ENCODE measurements at regions not wholly inside any gene's neighbourhood (a gene's known extent, or its start where the extent isn't known, plus 50 kb on each side); places are given as distances from the start of the nearest gene placed in this dataset.

DNA sequence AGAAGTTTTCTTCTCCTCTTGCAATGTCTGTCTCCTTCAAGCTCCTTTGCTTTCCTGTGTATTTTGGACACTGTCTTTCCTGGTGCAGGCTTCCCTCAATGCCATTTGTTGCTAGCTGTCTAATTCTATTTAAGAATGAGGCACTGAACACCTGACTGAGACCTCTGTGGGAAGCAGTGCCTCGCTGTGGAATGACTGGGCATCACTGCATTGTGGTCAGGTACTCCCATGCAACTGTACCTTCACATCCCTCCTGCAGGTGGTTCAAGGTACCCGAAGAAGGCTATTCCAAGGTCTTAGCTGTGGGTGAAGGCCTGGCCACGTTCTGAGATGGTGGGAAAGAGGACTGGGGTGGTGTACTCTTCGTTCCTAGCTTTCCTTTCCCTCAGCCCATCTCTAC, 152.8 kb upstream of the CTAGE1 start:
- DNase-seq (ENCODE audit: low spot score), result no peak
- H3K4me1 ChIP-seq (ENCODE audit: insufficient read depth, low read length, poor library complexity, severe bottlenecking), result no peaks in the 10 kb centered on the region
- CTCF ChIA-PET, result no interaction called here
- no peaks in the 10 kb centered on the region for H3K9me3 ChIP-seq (ENCODE audit: low read depth, low read length, poor library complexity, severe bottlenecking)
- TF ChIP-seq EZH2 (IDR thresholded peaks at IDR 0.05; ENCODE audit: borderline replicate concordance, low read depth, low read length, poor library complexity, severe bottlenecking), result no peak
- TF ChIP-seq, protein P1, sequence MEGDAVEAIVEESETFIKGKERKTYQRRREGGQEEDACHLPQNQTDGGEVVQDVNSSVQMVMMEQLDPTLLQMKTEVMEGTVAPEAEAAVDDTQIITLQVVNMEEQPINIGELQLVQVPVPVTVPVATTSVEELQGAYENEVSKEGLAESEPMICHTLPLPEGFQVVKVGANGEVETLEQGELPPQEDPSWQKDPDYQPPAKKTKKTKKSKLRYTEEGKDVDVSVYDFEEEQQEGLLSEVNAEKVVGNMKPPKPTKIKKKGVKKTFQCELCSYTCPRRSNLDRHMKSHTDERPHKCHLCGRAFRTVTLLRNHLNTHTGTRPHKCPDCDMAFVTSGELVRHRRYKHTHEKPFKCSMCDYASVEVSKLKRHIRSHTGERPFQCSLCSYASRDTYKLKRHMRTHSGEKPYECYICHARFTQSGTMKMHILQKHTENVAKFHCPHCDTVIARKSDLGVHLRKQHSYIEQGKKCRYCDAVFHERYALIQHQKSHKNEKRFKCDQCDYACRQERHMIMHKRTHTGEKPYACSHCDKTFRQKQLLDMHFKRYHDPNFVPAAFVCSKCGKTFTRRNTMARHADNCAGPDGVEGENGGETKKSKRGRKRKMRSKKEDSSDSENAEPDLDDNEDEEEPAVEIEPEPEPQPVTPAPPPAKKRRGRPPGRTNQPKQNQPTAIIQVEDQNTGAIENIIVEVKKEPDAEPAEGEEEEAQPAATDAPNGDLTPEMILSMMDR (conservative IDR thresholded peaks at IDR 0.05; ENCODE audit: low read depth, low read length), result no peak
- no peak overlapping the region for H3K4me3 ChIP-seq (ENCODE audit: low read depth, low read length, poor library complexity, severe bottlenecking)
- no peaks in the 10 kb centered on the region for H3K36me3 ChIP-seq (ENCODE audit: insufficient read depth, low read length, poor library complexity, severe bottlenecking)
- no TSS peak for BruUV-seq (replicated peaks)
- POLR2A ChIA-PET (ENCODE audit: low non-redundant PET), result no interaction called here
- no peak overlapping the region for H3K27ac ChIP-seq (ENCODE audit: low read depth, low read length, poor library complexity, severe bottlenecking)
- intact Hi-C loops (cut with micrococcal nuclease; ENCODE audit: unreplicated experiment), result no loop called here
- H3K27me3 ChIP-seq (replicated peaks; ENCODE audit: insufficient read depth, low read depth, low read length, poor library complexity), result peaks cover 52% of the 10 kb centered on the region

DNA sequence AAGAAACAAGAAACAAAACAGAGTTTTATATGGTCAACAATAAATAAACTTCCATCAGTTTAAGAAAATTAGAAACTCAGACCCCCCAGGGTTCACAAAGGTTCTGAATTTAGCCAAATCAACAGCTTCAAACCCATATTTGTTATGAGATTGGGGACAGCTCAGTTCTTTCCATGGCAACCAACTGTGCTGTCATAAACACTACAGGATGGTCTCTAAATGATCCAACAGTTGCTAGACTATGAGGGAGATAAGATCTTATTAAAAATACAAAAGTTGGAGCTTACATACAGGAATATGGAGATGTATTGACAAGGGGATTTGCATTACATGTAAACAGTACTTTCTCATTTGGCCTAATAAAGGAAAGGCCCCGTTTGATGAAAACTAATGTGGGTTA, 154.6 kb upstream of the CTAGE1 start:
- H3K4me3 ChIP-seq (ENCODE audit: low read depth, low read length, poor library complexity, severe bottlenecking), result no peak overlapping the region
- DNase-seq (ENCODE audit: low spot score), result no peak
- no peaks in the 10 kb centered on the region for H3K36me3 ChIP-seq (ENCODE audit: insufficient read depth, low read length, poor library complexity, severe bottlenecking)
- peaks cover 34% of the 10 kb centered on the region for H3K27me3 ChIP-seq (replicated peaks; ENCODE audit: insufficient read depth, low read depth, low read length, poor library complexity)
- ChIA-PET POLR2A (ENCODE audit: low non-redundant PET) (no interaction called here), CTCF (no interaction called here)
- no TSS peak for BruUV-seq (replicated peaks)
- TF ChIP-seq, protein P1 (conservative IDR thresholded peaks at IDR 0.05; ENCODE audit: low read depth, low read length), result no peak
- TF ChIP-seq EZH2 (IDR thresholded peaks at IDR 0.05; ENCODE audit: borderline replicate concordance, low read depth, low read length, poor library complexity, severe bottlenecking), result no peak
- H3K27ac ChIP-seq (ENCODE audit: low read depth, low read length, poor library complexity, severe bottlenecking), result no peak overlapping the region
- no peaks in the 10 kb centered on the region for H3K4me1 ChIP-seq (ENCODE audit: insufficient read depth, low read length, poor library complexity, severe bottlenecking)
- intact Hi-C loops (cut with micrococcal nuclease; ENCODE audit: unreplicated experiment), result no loop called here
- no peaks in the 10 kb centered on the region for H3K9me3 ChIP-seq (ENCODE audit: low read depth, low read length, poor library complexity, severe bottlenecking)

DNA sequence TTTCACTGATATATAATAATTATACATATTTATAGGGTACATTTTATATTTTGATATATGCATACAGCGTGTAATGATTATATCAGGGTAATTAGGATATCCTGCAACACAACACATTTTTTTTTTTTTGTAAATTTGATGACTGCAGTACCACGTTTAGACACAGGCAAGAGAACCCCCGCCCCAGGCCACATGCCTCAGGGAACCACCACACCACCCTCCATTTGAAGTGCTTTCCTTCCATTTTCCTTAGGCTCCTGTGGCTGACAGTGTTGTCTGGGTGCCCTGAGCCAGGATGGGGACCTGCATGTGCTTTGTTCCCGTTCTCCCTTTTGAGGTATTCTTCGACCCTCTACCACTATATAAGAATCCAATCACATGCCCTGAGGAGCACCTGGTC, 161.6 kb upstream of the CTAGE1 start:
- Histone ChIP-seq H3K36me3 (ENCODE audit: insufficient read depth, low read length, poor library complexity, severe bottlenecking) (no peaks in the 10 kb centered on the region), H3K27ac (ENCODE audit: low read depth, low read length, poor library complexity, severe bottlenecking) (no peak overlapping the region), H3K4me1 (ENCODE audit: insufficient read depth, low read length, poor library complexity, severe bottlenecking) (no peaks in the 10 kb centered on the region), H3K4me3 (ENCODE audit: low read depth, low read length, poor library complexity, severe bottlenecking) (no peak overlapping the region), H3K27me3 (replicated peaks; ENCODE audit: insufficient read depth, low read depth, low read length, poor library complexity) (peaks cover 9% of the 10 kb centered on the region), H3K9me3 (ENCODE audit: low read depth, low read length, poor library complexity, severe bottlenecking) (no peaks in the 10 kb centered on the region)
- intact Hi-C loops (cut with micrococcal nuclease; ENCODE audit: unreplicated experiment), result no loop called here
- ChIA-PET CTCF (no interaction called here), POLR2A (ENCODE audit: low non-redundant PET) (no interaction called here)
- BruUV-seq (replicated peaks), result no TSS peak
- TF ChIP-seq, protein P1 (conservative IDR thresholded peaks at IDR 0.05; ENCODE audit: low read depth, low read length), result no peak
- no peak for TF ChIP-seq EZH2 (IDR thresholded peaks at IDR 0.05; ENCODE audit: borderline replicate concordance, low read depth, low read length, poor library complexity, severe bottlenecking)
- no peak for DNase-seq (ENCODE audit: low spot score)
